ENCODE measurements at regions not wholly inside any gene's neighbourhood (a gene's known extent, or its start where the extent isn't known, plus 50 kb on each side); places are given as distances from the start of the nearest gene placed in this dataset.
"Not testable (repeated sequence)": the region's sequence is repeated elsewhere in the genome, so short reads cannot be mapped to it uniquely, and the experiment has no call there.

DNA sequence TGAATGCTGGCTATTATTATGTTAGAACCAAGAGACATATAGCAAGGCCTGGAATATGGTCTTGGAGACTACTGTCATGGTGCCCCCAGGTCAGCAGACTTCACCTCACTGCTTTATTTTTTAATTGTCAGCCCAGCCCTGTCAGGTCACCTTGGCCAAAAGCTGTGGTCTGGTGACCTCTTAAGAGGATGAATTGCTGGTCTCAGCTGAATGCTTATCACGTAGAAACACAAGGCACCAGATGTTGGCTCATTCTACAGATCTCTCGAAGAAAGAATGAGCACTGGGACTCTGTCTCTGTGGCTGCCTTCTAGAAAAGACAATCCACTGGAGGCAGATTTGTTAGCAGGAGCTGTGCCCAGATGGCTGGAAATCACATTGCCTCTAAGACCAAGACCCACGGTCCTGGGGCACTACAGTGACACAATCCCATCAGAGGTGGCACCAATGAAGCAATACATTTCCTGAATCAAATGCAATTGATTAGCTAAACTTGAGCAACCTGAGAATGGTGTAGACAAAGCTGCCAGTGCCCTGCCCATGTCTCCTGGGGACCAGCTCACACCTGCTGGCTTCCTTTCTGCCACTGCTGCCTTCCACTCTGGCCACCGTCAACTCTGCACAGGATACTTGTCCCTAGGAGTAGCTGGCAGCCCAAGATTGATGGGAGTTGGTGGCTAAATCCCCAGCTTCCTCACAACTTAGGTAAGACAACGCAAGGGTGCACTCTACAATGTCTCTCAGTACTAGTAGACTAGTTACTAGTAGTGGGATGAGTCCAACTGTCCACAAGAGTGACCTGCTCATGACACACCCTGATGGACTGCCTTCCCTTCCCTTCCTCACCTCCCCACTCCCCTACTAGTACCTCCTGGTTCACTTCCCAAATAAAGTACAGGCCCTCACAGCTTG, 384.9 kb upstream of the PROK2 start:
- Histone ChIP-seq H3K36me3 (ENCODE audit: control insufficient read depth in 1 of 2, insufficient read depth in 2 of 2, low read length in 2 of 2) (no peaks in the 10 kb centered on the region), H3K9me3 (ENCODE audit: control insufficient read depth in 1 of 2, low read length in 2 of 2) (no peaks in the 10 kb centered on the region), H3K27ac (ENCODE audit: low read length) (no peak overlapping the region), H3K4me3 (ENCODE audit: low read depth in 1 of 2, low read length in 2 of 2) (no peak overlapping the region), H3K27me3 (ENCODE audit: low read depth, low read length) (no peaks in the 10 kb centered on the region), H3K4me1 (ENCODE audit: control insufficient read depth in 1 of 2, insufficient read depth in 2 of 2, low read length in 2 of 2) (peaks cover 0 to 30% of the 10 kb centered on the region in 2 donors)

DNA sequence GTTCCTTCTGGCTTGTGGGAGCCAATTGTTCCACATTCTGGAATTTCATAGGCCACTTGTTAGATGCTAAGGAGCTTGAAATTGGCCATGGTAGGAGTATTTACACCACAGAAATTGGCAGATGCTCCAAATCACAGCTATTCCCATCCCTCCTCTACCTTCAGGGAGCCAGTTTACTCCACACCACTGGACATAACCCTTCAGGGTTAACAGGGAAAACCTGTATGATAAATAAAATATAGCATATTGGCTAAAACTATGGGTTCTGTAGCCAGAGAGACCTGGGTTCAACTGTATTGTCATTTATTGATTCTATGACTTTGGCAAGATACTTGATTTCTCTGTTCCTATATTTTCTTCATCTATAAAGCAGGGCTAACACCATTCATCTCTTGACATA, 384.2 kb upstream of the PROK2 start:
- H3K9me3 ChIP-seq (ENCODE audit: control insufficient read depth in 1 of 2, low read length in 2 of 2): no peaks in the 10 kb centered on the region
- H3K36me3 ChIP-seq (ENCODE audit: control insufficient read depth in 1 of 2, insufficient read depth in 2 of 2, low read length in 2 of 2): no peaks in the 10 kb centered on the region
- H3K4me3 ChIP-seq (ENCODE audit: low read depth in 1 of 2, low read length in 2 of 2): no peak overlapping the region
- no peak overlapping the region for H3K27ac ChIP-seq (ENCODE audit: low read length)
- H3K27me3 ChIP-seq (ENCODE audit: low read depth, low read length): no peaks in the 10 kb centered on the region
- peaks cover 0 to 30% of the 10 kb centered on the region in 2 donors for H3K4me1 ChIP-seq (ENCODE audit: control insufficient read depth in 1 of 2, insufficient read depth in 2 of 2, low read length in 2 of 2)

DNA sequence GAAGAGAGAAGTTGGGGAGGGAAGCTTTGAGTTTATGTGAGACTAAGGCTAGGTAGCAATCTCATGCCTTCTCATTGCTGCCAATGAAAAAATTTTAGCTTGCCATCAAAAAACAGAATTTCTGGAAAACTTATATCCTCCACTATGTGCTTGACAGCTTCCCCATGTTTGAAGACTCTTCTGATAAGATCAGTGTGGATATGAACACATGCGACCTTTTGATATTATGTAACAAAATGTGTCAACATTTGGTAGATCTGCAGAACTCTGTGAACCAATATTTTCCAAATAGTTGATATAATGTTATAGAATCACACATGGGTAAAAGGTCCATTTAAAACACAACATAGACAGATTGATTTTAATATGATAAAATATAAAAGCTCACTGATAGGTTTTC, 380.9 kb upstream of the PROK2 start:
- Histone ChIP-seq H3K36me3 (ENCODE audit: control insufficient read depth in 1 of 2, insufficient read depth in 2 of 2, low read length in 2 of 2) (no peaks in the 10 kb centered on the region), H3K4me1 (ENCODE audit: control insufficient read depth in 1 of 2, insufficient read depth in 2 of 2, low read length in 2 of 2) (no peaks in the 10 kb centered on the region), H3K4me3 (ENCODE audit: low read depth in 1 of 2, low read length in 2 of 2) (no peak overlapping the region), H3K9me3 (ENCODE audit: control insufficient read depth in 1 of 2, low read length in 2 of 2) (no peaks in the 10 kb centered on the region), H3K27me3 (ENCODE audit: low read depth, low read length) (no peaks in the 10 kb centered on the region), H3K27ac (ENCODE audit: low read length) (no peak overlapping the region)

DNA sequence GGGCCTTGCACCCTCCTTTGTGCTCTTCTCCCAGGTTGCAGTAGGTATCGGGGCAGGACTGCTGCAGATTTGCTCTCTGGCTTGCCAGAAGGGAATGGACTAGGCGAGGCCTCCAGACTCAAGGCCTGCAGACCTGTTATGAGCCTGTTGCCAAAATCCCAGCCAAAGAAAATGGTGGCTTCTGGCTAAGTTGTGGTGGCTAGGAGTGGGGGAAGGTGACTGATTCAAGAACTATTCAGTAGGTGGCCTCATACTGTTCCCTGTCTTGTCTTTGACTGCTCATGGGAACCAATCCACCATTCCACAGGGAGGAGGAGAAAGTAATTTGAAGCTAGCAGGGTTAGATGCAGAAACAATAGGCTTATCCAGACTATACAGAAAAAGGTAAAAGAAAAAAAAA, 380.4 kb upstream of the PROK2 start:
- H3K9me3 ChIP-seq (ENCODE audit: control insufficient read depth in 1 of 2, low read length in 2 of 2): no peaks in the 10 kb centered on the region
- H3K36me3 ChIP-seq (ENCODE audit: control insufficient read depth in 1 of 2, insufficient read depth in 2 of 2, low read length in 2 of 2): no peaks in the 10 kb centered on the region
- no peaks in the 10 kb centered on the region for H3K27me3 ChIP-seq (ENCODE audit: low read depth, low read length)
- H3K27ac ChIP-seq (ENCODE audit: low read length): no peak overlapping the region
- H3K4me3 ChIP-seq (ENCODE audit: low read depth in 1 of 2, low read length in 2 of 2): no peak overlapping the region
- no peaks in the 10 kb centered on the region for H3K4me1 ChIP-seq (ENCODE audit: control insufficient read depth in 1 of 2, insufficient read depth in 2 of 2, low read length in 2 of 2)

DNA sequence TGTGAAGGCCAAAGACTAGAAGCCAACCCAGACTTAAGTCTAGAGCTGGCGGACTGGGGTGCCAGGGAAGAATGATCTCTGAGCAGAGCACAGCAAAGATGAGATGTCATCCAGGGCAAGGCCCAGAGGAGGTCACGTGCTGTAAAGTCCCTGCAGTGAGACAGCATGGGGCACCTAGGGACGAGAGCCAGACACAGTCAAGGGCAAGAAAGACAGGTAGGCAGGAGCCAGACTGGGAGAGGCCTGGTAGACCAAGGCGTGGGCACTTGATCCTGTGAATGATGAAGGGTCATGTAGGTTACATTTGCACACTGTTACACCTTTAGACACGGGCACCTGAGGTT, 379.7 kb upstream of the PROK2 start:
- Histone ChIP-seq H3K36me3 (ENCODE audit: control insufficient read depth in 1 of 2, insufficient read depth in 2 of 2, low read length in 2 of 2) (no peaks in the 10 kb centered on the region), H3K4me3 (ENCODE audit: low read depth in 1 of 2, low read length in 2 of 2) (no peak overlapping the region), H3K4me1 (ENCODE audit: control insufficient read depth in 1 of 2, insufficient read depth in 2 of 2, low read length in 2 of 2) (no peaks in the 10 kb centered on the region), H3K9me3 (ENCODE audit: control insufficient read depth in 1 of 2, low read length in 2 of 2) (no peaks in the 10 kb centered on the region), H3K27ac (ENCODE audit: low read length) (no peak overlapping the region), H3K27me3 (ENCODE audit: low read depth, low read length) (no peaks in the 10 kb centered on the region)

DNA sequence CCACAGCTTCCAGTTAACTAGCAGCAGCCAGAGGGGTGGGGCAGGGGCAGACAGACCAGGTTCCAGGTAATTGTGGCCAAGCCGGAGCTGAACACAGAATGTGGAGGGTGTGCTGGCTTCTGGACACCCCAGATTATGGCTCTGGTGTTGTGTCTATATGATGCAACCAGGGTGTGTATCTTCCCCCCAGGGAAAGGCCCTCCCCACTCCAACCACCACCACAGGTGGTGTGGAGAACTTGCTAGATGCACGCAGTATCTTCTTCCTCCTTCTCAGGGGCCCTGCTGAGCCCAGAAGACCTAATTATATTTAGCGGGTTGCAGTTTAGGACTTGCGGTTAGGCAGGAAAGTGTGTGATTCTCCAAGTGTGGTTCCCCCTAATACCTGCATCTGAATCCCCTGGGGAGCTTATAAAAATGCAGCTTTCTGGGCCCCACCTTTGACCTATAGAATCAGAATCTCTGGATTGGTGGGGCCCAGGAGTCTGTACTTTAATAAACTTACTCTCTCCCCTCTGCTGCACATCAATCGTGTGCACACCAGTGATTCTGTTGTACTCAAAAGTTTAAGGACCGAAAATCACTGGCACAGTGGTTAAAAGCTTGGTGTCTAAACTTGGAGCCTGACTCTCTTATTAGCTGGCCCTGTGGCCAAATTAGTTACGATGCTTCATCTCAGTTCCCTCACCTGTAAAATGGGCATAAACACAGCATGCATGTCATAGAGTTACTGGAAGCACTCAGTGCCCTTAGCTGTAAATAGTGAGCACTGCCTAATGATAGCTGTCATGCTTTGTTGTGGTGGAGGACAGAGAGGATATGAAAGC, 379.1 kb upstream of the PROK2 start:
- H3K4me3 ChIP-seq (ENCODE audit: low read depth in 1 of 2, low read length in 2 of 2): no peak overlapping the region

DNA sequence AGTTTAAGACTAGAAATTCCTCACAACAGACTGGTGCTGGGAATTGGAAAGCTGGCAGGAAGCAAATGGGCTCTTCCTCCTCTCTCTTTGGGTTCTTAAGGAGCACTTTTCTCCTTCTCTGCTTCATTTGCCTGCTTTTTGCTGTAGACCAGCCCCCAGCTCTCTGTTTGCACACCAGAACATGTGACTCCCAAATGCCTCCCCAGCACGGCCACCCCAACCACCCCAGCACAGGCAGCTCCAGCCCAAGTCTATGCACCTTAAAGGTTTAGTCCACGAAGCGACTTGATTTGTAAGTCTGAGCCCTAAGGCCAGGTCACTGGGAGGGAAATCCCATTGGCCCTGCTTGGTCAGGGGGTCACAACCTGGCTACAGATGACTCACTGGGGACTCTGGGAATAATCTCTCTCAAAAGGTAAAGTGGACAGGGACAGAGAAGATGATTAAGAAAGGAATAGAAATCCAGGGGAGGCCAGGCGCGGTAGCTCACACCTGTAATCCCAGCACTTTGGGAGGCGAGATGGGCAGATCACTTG, 377.8 kb upstream of the PROK2 start:
- no peak overlapping the region for H3K27ac ChIP-seq (ENCODE audit: low read length)

More for the DNA sequence above, 379.1 kb upstream of the PROK2 start:
- Histone ChIP-seq H3K9me3 (ENCODE audit: control insufficient read depth in 1 of 2, low read length in 2 of 2) (no peaks in the 10 kb centered on the region), H3K27me3 (ENCODE audit: low read depth, low read length) (no peaks in the 10 kb centered on the region), H3K27ac (ENCODE audit: low read length) (no peak overlapping the region), H3K36me3 (ENCODE audit: control insufficient read depth in 1 of 2, insufficient read depth in 2 of 2, low read length in 2 of 2) (no peaks in the 10 kb centered on the region), H3K4me1 (ENCODE audit: control insufficient read depth in 1 of 2, insufficient read depth in 2 of 2, low read length in 2 of 2) (no peaks in the 10 kb centered on the region)

DNA sequence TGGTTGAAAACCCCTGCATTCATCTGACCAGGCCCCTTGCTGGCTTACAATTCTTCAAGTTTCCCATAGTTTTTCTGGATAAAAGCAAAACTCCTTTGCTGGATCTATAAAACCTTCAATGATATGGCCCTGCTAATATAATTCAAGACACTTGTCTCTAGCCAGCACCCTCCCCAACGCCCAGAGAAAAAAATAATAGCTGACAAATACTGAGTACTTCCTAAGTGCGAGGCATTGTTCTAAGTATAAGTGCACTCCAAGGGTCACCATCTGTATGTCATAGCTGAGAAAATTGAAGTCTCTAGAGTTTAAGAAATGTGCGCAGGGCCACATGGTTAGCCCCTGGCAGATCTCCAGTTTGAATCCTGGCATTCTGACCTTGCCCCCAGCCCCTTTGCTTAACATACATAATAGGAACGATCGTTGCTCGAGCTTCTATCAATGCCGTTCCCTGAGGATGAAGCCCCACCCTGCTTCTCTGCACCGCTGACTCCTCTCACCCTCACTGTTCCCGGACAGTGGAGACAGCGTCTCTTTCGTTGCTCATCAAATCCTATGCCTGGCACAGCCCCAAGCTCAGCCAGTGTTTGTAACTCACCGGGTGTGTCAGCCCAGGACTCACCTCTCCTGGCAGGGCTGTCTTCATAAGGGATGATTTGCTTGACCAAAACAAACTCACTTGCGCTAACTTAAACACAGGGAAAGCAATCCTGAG, 377.1 kb upstream of the PROK2 start:
- no peak overlapping the region for H3K27ac ChIP-seq (ENCODE audit: low read length)

More for the DNA sequence above, 377.8 kb upstream of the PROK2 start:
- no peak overlapping the region for H3K4me3 ChIP-seq (ENCODE audit: low read depth in 1 of 2, low read length in 2 of 2)
- H3K27me3 ChIP-seq (ENCODE audit: low read depth, low read length): no peaks in the 10 kb centered on the region
- H3K9me3 ChIP-seq (ENCODE audit: control insufficient read depth in 1 of 2, low read length in 2 of 2): no peaks in the 10 kb centered on the region
- H3K4me1 ChIP-seq (ENCODE audit: control insufficient read depth in 1 of 2, insufficient read depth in 2 of 2, low read length in 2 of 2): no peaks in the 10 kb centered on the region
- no peaks in the 10 kb centered on the region for H3K36me3 ChIP-seq (ENCODE audit: control insufficient read depth in 1 of 2, insufficient read depth in 2 of 2, low read length in 2 of 2)

DNA sequence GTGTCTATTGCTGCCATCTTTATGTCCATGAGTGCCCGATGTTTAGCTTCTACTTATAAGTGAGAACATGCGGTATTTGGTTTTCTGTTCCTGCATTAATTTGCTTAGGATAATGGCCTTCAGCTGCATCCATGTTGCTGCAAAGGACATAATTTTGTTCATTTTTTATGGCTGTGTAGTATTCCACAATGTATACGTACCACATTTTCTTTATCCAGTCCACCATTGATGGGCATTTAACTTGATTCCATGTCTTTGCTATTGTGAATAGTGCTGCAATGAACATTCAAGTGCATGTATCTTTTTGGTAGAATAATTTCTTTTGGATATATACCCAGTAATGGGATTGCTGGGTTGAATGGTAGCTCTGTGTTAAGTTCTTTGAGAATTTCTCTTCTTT, 376.3 kb upstream of the PROK2 start:
- not testable (repeated sequence) for H3K27ac ChIP-seq (ENCODE audit: low read length); H3K4me3 ChIP-seq (ENCODE audit: low read depth in 1 of 2, low read length in 2 of 2); H3K9me3 ChIP-seq (ENCODE audit: control insufficient read depth in 1 of 2, low read length in 2 of 2); H3K36me3 ChIP-seq (ENCODE audit: control insufficient read depth in 1 of 2, insufficient read depth in 2 of 2, low read length in 2 of 2); H3K4me1 ChIP-seq (ENCODE audit: control insufficient read depth in 1 of 2, insufficient read depth in 2 of 2, low read length in 2 of 2); H3K27me3 ChIP-seq (ENCODE audit: low read depth, low read length)

More for the DNA sequence above, 377.1 kb upstream of the PROK2 start:
- no peak overlapping the region for H3K4me3 ChIP-seq (ENCODE audit: low read depth in 1 of 2, low read length in 2 of 2)
- H3K9me3 ChIP-seq (ENCODE audit: control insufficient read depth in 1 of 2, low read length in 2 of 2): no peaks in the 10 kb centered on the region
- H3K4me1 ChIP-seq (ENCODE audit: control insufficient read depth in 1 of 2, insufficient read depth in 2 of 2, low read length in 2 of 2): no peaks in the 10 kb centered on the region
- H3K27me3 ChIP-seq (ENCODE audit: low read depth, low read length): no peaks in the 10 kb centered on the region
- no peaks in the 10 kb centered on the region for H3K36me3 ChIP-seq (ENCODE audit: control insufficient read depth in 1 of 2, insufficient read depth in 2 of 2, low read length in 2 of 2)

DNA sequence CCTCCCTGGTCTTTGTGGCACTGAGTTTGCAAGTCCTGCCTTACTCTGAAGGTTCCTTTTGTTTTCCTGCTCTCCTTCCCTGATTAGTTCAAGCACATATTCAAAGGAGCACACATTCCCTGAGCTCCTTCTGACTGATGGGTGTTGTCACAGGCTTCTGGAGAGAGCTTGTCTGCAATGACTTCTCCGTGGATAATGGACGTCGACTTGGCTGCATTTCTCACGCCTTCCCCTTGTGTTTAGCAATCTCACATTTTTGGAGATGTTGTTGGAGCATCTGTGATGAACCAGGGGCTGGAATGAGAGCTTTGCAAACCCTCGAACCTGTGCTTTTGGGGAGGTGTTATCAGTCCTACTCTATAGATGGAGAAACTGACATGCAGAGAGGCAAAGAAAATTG, 375.4 kb upstream of the PROK2 start:
- Histone ChIP-seq H3K27ac (ENCODE audit: low read length) (no peak overlapping the region), H3K27me3 (ENCODE audit: low read depth, low read length) (no peaks in the 10 kb centered on the region), H3K9me3 (ENCODE audit: control insufficient read depth in 1 of 2, low read length in 2 of 2) (no peaks in the 10 kb centered on the region), H3K4me3 (ENCODE audit: low read depth in 1 of 2, low read length in 2 of 2) (no peak overlapping the region), H3K36me3 (ENCODE audit: control insufficient read depth in 1 of 2, insufficient read depth in 2 of 2, low read length in 2 of 2) (no peaks in the 10 kb centered on the region), H3K4me1 (ENCODE audit: control insufficient read depth in 1 of 2, insufficient read depth in 2 of 2, low read length in 2 of 2) (no peaks in the 10 kb centered on the region)

DNA sequence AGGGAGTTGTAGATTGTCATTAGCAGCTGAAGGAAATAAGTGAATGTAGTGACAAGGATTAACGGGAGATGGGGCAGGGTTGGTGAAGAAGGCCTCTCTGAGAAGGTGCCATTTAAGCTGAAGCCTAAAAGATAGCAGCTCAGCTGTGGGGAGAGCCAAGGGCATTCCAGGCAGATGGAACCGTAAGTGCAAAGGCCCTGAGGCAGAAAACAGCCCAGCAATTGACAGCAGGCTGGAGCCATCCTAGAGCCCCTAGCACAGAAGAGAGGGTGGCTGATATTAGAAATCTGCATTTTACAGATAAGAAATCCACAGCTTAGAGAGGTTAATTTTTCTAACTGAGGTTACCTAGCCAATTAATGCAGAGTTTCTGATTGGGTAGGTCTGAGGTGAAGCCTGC, 374.5 kb upstream of the PROK2 start:
- H3K36me3 ChIP-seq (ENCODE audit: control insufficient read depth in 1 of 2, insufficient read depth in 2 of 2, low read length in 2 of 2): no peaks in the 10 kb centered on the region
- H3K27me3 ChIP-seq (ENCODE audit: low read depth, low read length): no peaks in the 10 kb centered on the region
- H3K4me1 ChIP-seq (ENCODE audit: control insufficient read depth in 1 of 2, insufficient read depth in 2 of 2, low read length in 2 of 2): peaks cover 0 to 3% of the 10 kb centered on the region in 2 donors
- no peaks in the 10 kb centered on the region for H3K9me3 ChIP-seq (ENCODE audit: control insufficient read depth in 1 of 2, low read length in 2 of 2)
- no peak overlapping the region for H3K4me3 ChIP-seq (ENCODE audit: low read depth in 1 of 2, low read length in 2 of 2)
- no peak overlapping the region for H3K27ac ChIP-seq (ENCODE audit: low read length)
